SU-DHL-6 (cell line): ENCODE measurements at regions not wholly inside any gene's neighbourhood (a gene's known extent, or its start where the extent isn't known, plus 50 kb on each side); places are given as distances from the start of the nearest gene placed in this dataset.
A peak's percentile ranks its signal among the peaks of the same experiment; 100 is the strongest.

ENCODE experiments used
- H2AFZ ChIP-seq: fragments of 200-600 bp; sonication (generic); 2 replicates; pipeline ENCODE4 v1.6.1; 2014; ENCODE audit warnings: low read depth, mild to moderate bottlenecking, moderate library complexity, mixed read lengths, antibody characterized with exemption, low read length; ENCODE audit not compliant: severe bottlenecking
- H3F3A ChIP-seq: fragments of 200-600 bp; shearing (Covaris generic); 2 replicates; pipeline ENCODE4 v1.6.0; 2016; ENCODE audit warnings: antibody characterized with exemption, mild to moderate bottlenecking; ENCODE audit not compliant: insufficient read depth
- H3K27ac ChIP-seq: fragments of 200-600 bp; sonication (generic); 2 replicates; pipeline ENCODE4 v1.5.1; 2016; ENCODE audit warnings: low read depth, mild to moderate bottlenecking, low read length, moderate library complexity, mixed read lengths
- H3K27me3 ChIP-seq: fragments of 200-600 bp; sonication (generic), shearing (Covaris generic); 2 replicates; pipeline ENCODE4 v1.6.0; 2014; ENCODE audit warnings: mild to moderate bottlenecking, low read length
- H3K36me3 ChIP-seq: fragments of 200-600 bp; sonication (generic); 2 replicates; pipeline ENCODE4 v1.6.1; 2014; ENCODE audit warnings: mild to moderate bottlenecking, low read length, mixed read lengths
- H3K4me2 ChIP-seq: fragments of 300-600, 200-600 bp; shearing (Covaris generic), sonication (generic); 2 replicates; pipeline ENCODE4 v1.6.0; 2014; ENCODE audit warnings: low read length, low read depth, mild to moderate bottlenecking; ENCODE audit not compliant: poor library complexity, severe bottlenecking
- H3K4me3 ChIP-seq: fragments of 200-600 bp; sonication (generic); 2 replicates; pipeline ENCODE4 v1.5.1; 2014; ENCODE audit warnings: antibody characterized with exemption, low read length, mild to moderate bottlenecking, mixed read lengths; ENCODE audit not compliant: insufficient read depth, poor library complexity, severe bottlenecking
- H3K79me2 ChIP-seq: fragments of 200-600 bp; sonication (generic); 2 replicates; pipeline ENCODE4 v1.6.1; 2014; ENCODE audit warnings: mild to moderate bottlenecking, low read length, moderate library complexity; ENCODE audit not compliant: insufficient read depth
- H3K9ac ChIP-seq: fragments of 200-600 bp; sonication (generic); 2 replicates; pipeline ENCODE4 v1.7.0; 2014; ENCODE audit warnings: mild to moderate bottlenecking, low read length
- H3K9me2 ChIP-seq: fragments of 200-600 bp; sonication (generic); replicated peaks from 2 replicates; pipeline ENCODE4 v1.6.1; 2014; ENCODE audit warnings: low read length; ENCODE audit not compliant: insufficient read depth
- H3K9me3 ChIP-seq: fragments of 200-600 bp; sonication (generic); 2 replicates; pipeline ENCODE4 v1.6.1; 2014; ENCODE audit warnings: low read length, mixed read lengths; ENCODE audit not compliant: insufficient read depth
- H4K20me1 ChIP-seq: fragments of 200-600 bp; sonication (generic); 2 replicates; pipeline ENCODE4 v1.6.1; 2014; ENCODE audit warnings: low read depth, mild to moderate bottlenecking, antibody characterized with exemption, low read length, moderate library complexity, mixed read lengths
- CTCF ChIP-seq: fragments of 200-600 bp; sonication (generic); IDR thresholded peaks from one replicate; pipeline ENCODE4 v1.5.1; 2017; ENCODE audit warnings: antibody characterized with exemption, mild to moderate bottlenecking, low read length, moderate library complexity; ENCODE audit not compliant: insufficient read depth, poor library complexity, severe bottlenecking
- EZH2phosphoT487 ChIP-seq: fragments of 200-600 bp; sonication (generic), shearing (Covaris generic); conservative IDR thresholded peaks from 2 replicates; pipeline ENCODE4 v1.6.1; 2018; ENCODE audit warnings: mild to moderate bottlenecking, antibody characterized with exemption, low read length, moderate library complexity, mixed read lengths

- H3F3A ChIP-seq, result no peaks in the 10 kb centered on the region
- H3K27ac ChIP-seq, result no peak overlapping the region
- H3K36me3 ChIP-seq, result no peaks in the 10 kb centered on the region
- no peaks in the 10 kb centered on the region; the same call in 1 of the 2 replicates for H3K9me3 ChIP-seq
- H3K4me3 ChIP-seq, result no peak overlapping the region
- H2AFZ ChIP-seq, result peak overlapping the region; percentile 27
- no peaks in the 10 kb centered on the region for H4K20me1 ChIP-seq
- no peak overlapping the region for H3K4me2 ChIP-seq
- H3K79me2 ChIP-seq, result no peaks in the 10 kb centered on the region
- H3K9me2 ChIP-seq, result no peaks in the 10 kb centered on the region
- no peaks in the 10 kb centered on the region for H3K27me3 ChIP-seq
- no peak for TF ChIP-seq EZH2phosphoT487
- no peak for TF ChIP-seq CTCF
- no peak overlapping the region for H3K9ac ChIP-seq
Observed at GRCh38 chr4:31923634-31924033, 1203.5 kb downstream of the PCDH7 start.

- H3K27ac ChIP-seq, result no peak overlapping the region
- no peaks in the 10 kb centered on the region for H3K9me2 ChIP-seq
- H3K27me3 ChIP-seq, result no peaks in the 10 kb centered on the region
- no peak overlapping the region for H3K4me3 ChIP-seq
- H4K20me1 ChIP-seq, result no peaks in the 10 kb centered on the region
- H3K9me3 ChIP-seq, result no peaks in the 10 kb centered on the region
- H2AFZ ChIP-seq, result no peak overlapping the region
- H3K9ac ChIP-seq, result no peak overlapping the region
- no peak for TF ChIP-seq CTCF
- TF ChIP-seq EZH2phosphoT487, result no peak
- H3F3A ChIP-seq, result no peaks in the 10 kb centered on the region
- H3K36me3 ChIP-seq, result no peaks in the 10 kb centered on the region
- no peak overlapping the region for H3K4me2 ChIP-seq
- H3K79me2 ChIP-seq, result no peaks in the 10 kb centered on the region
Observed at GRCh38 chr4:31929676-31930345, 1209.6 kb downstream of the PCDH7 start.

- no peak overlapping the region for H3K27ac ChIP-seq
- no peak for TF ChIP-seq CTCF
- no peak for TF ChIP-seq EZH2phosphoT487
- no peaks in the 10 kb centered on the region for H3K27me3 ChIP-seq
- H3F3A ChIP-seq, result no peaks in the 10 kb centered on the region
- no peaks in the 10 kb centered on the region for H3K36me3 ChIP-seq
- H3K9me2 ChIP-seq, result no peaks in the 10 kb centered on the region
- no peak overlapping the region for H3K9ac ChIP-seq
- no peaks in the 10 kb centered on the region for H3K79me2 ChIP-seq
- H4K20me1 ChIP-seq, result no peaks in the 10 kb centered on the region
- H3K4me2 ChIP-seq, result no peak overlapping the region
- H2AFZ ChIP-seq, result no peak overlapping the region
- no peak overlapping the region for H3K4me3 ChIP-seq
- H3K9me3 ChIP-seq, result peaks cover 4% of the 10 kb centered on the region; the same call in 1 of the 2 replicates
Observed at GRCh38 chr4:31946456-31946855, 1226.3 kb downstream of the PCDH7 start.
